OCI-LY1 (cell line): ENCODE measurements at regions not wholly inside any gene's neighbourhood (a gene's known extent, or its start where the extent isn't known, plus 50 kb on each side); places are given as distances from the start of the nearest gene placed in this dataset.

Experiments used
- CTCF ChIP-seq: fragments of 200-600 bp; sonication (generic), shearing (Covaris generic); IDR thresholded peaks from 2 replicates; pipeline ENCODE4 v1.5.1; 2017; ENCODE audit warnings: mild to moderate bottlenecking, antibody characterized with exemption, low read length, moderate library complexity, mixed read lengths
- EZH2 ChIP-seq: fragments of 200-600 bp; sonication (generic), shearing (Covaris generic); IDR thresholded peaks from 2 replicates; pipeline ENCODE4 v1.8.0; 2017; ENCODE audit warnings: borderline replicate concordance, mixed run types, mild to moderate bottlenecking, antibody characterized with exemption, low read length, moderate library complexity, mixed read lengths

GRCh38 chr13:61830475-61830874, 414.8 kb upstream of the PCDH20 start:
- TF ChIP-seq CTCF = no peak
- TF ChIP-seq EZH2 = no peak
